ENCODE measurements at regions not wholly inside any gene's neighbourhood (a gene's known extent, or its start where the extent isn't known, plus 50 kb on each side); places are given as distances from the start of the nearest gene placed in this dataset.

DNA sequence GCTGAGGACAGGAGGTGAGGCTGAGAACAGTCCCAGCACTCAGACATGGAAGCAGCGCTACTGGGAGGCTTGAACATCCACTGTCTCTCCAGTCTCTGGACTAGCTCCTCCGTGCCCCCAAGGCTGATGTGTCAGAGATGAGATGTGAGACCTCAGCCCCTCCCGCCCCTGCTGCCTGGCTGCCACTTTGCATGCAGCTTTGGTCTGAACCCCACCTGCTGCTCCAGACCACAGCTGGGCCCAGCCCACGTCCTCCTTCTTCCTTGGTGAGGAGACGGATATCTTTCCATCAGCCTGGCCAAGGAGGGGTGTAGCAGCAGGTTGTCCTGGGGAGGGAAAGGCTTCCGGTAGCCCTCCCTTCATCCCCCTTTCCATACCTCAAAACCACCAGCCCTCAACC, 148.0 kb upstream of the B3GAT1 start:
- H3K27ac ChIP-seq: no peak overlapping the region
- peak in 1 of 5 donors; percentile 4 for DNase-seq
- H3K4me1 ChIP-seq: no peaks in the 10 kb centered on the region
- no peaks in the 10 kb centered on the region for H3K9me3 ChIP-seq
- no peak for TF ChIP-seq POLR2A (IDR thresholded peaks at IDR 0.05)
- no peak overlapping the region for H3K4me3 ChIP-seq
- H3K36me3 ChIP-seq: no peaks in the 10 kb centered on the region
- H3K27me3 ChIP-seq: peaks cover 0 to 58% (median 0%) of the 10 kb centered on the region in 9 donors
- intact Hi-C loops (cut with DNase I): no loop called here
- no peak for ATAC-seq
- WGBS, 4 donors: 52 to 72% (median 62%) methylated on average over 5 to 6 of the region's 6 CpGs

DNA sequence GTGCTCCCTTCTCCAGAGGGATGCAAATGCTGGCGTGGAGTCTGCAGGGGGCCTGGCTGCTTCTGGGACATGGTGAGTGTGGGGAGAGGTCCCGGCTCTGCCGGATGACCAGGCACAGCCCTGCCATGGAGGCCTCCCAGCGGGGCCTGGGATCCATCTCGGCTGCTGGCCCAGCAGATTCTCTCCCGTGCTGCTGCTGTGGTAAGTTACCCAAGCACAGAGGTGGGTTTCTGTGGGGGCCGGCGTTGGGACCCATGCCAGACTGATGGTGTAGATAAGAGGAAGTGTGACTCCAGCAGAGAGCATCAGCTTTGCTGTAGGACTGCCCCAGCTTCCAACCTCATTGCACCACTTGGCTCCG, 147.5 kb upstream of the B3GAT1 start:
- WGBS, 4 donors: 31 to 64% (median 37%) methylated on average over 4 to 9 of the region's 9 CpGs
- Histone ChIP-seq H3K4me3 (no peak overlapping the region), H3K27ac (no peak overlapping the region), H3K27me3 (peaks cover 0 to 58% (median 0%) of the 10 kb centered on the region in 9 donors), H3K36me3 (no peaks in the 10 kb centered on the region), H3K4me1 (no peaks in the 10 kb centered on the region), H3K9me3 (no peaks in the 10 kb centered on the region)
- intact Hi-C loops (cut with DNase I): no loop called here
- TF ChIP-seq, protein P1, sequence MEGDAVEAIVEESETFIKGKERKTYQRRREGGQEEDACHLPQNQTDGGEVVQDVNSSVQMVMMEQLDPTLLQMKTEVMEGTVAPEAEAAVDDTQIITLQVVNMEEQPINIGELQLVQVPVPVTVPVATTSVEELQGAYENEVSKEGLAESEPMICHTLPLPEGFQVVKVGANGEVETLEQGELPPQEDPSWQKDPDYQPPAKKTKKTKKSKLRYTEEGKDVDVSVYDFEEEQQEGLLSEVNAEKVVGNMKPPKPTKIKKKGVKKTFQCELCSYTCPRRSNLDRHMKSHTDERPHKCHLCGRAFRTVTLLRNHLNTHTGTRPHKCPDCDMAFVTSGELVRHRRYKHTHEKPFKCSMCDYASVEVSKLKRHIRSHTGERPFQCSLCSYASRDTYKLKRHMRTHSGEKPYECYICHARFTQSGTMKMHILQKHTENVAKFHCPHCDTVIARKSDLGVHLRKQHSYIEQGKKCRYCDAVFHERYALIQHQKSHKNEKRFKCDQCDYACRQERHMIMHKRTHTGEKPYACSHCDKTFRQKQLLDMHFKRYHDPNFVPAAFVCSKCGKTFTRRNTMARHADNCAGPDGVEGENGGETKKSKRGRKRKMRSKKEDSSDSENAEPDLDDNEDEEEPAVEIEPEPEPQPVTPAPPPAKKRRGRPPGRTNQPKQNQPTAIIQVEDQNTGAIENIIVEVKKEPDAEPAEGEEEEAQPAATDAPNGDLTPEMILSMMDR (IDR thresholded peaks at IDR 0.05): no peak
- TF ChIP-seq POLR2A (IDR thresholded peaks at IDR 0.05): no peak
- ATAC-seq (no peak), DNase-seq (peak in 1 of 5 donors; percentile 4)

- Histone ChIP-seq H3K27me3 (peaks cover 0 to 58% (median 0%) of the 10 kb centered on the region in 9 donors), H3K4me3 (no peak overlapping the region), H3K9me3 (no peaks in the 10 kb centered on the region), H3K27ac (no peak overlapping the region), H3K36me3 (no peaks in the 10 kb centered on the region), H3K4me1 (no peaks in the 10 kb centered on the region)
- DNase-seq (no peak), ATAC-seq (no peak)
- TF ChIP-seq, protein P1 (IDR thresholded peaks at IDR 0.05): no peak
- TF ChIP-seq POLR2A (IDR thresholded peaks at IDR 0.05): no peak
- WGBS, 4 donors: 64 to 74% (median 68%) methylated on average over 16 of the region's 16 CpGs
- intact Hi-C loops (cut with DNase I): no loop called here
Measured at GRCh38 chr11:134558916-134559601, 147.0 kb upstream of the B3GAT1 start.

DNA sequence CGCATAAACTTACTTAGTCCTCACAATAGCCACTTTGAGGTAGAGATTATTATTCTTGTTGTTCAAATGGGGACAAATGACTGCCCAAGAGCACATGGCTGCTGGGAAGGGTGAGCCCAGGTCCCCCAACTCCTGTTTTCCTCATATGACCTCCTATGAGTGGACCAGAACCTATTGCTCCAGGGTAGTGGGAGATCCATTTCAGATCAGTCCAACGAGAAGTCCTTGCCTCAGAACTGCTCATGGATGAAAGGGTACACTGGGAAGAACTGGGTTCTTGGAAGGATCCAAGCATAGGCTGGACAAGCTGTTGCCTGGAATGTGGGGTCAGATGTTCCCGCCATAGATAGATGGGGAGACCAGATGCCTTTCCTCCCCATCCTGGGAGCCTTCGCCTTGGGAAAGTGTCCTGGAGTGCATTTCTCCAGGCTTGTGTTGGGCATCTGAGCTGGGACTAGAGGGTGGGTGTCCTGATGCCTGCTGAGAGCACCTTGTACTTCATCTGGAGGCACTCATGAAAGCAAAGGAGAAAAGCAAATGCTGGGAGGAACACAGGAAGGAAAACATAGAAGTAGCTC, 146.3 kb upstream of the B3GAT1 start:
- intact Hi-C loops (cut with DNase I): no loop called here
- Histone ChIP-seq H3K4me3 (no peak overlapping the region), H3K27ac (no peak overlapping the region), H3K36me3 (no peaks in the 10 kb centered on the region), H3K27me3 (peaks cover 0 to 58% (median 0%) of the 10 kb centered on the region in 9 donors), H3K4me1 (no peaks in the 10 kb centered on the region), H3K9me3 (no peaks in the 10 kb centered on the region)
- DNase-seq (no peak), ATAC-seq (no peak)
- TF ChIP-seq, protein P1 (IDR thresholded peaks at IDR 0.05): no peak
- TF ChIP-seq POLR2A (IDR thresholded peaks at IDR 0.05): no peak
- WGBS, 4 donors: 76 to 94% (median 84%) methylated on average over 4 of the region's 4 CpGs

Data from heart left ventricle (tissue), 16 donors.